GM12892 (cell line): ENCODE measurements at regions not wholly inside any gene's neighbourhood (a gene's known extent, or its start where the extent isn't known, plus 50 kb on each side); places are given as distances from the start of the nearest gene placed in this dataset.

ENCODE experiments used
- DNase-seq: peaks from one replicate; pipeline ENCODE4 v3.0.0; 2011; ENCODE audit not compliant: insufficient read length
- FAIRE-seq: peaks from 2 replicates; lab custom pipeline; 2011; peaks lifted over from hg19 to GRCh38; lab: Jason Lieb, UNC
- POLR2A ChIP-seq: IDR thresholded peaks from 2 replicates; pipeline ENCODE4 v1.6.1; 2011; ENCODE audit warnings: low read depth, low read length, control low read depth
- POLR2AphosphoS5 ChIP-seq: IDR thresholded peaks from 2 replicates; pipeline ENCODE4 v1.6.1; 2011; ENCODE audit warnings: low read depth, low read length, control low read depth
- TAF1 ChIP-seq: IDR thresholded peaks from 2 replicates; pipeline ENCODE4 v1.6.1; 2011; ENCODE audit warnings: low read depth, mild to moderate bottlenecking, control low read depth, low read length, borderline replicate concordance

GRCh38 chr22:48886604-48887393 lies 940.9 kb downstream of the BRD1 start:
- DNase-seq (no peak), FAIRE-seq (no peak)
- TF ChIP-seq POLR2AphosphoS5 = no peak
- no peak for TF ChIP-seq TAF1
- no peak for TF ChIP-seq POLR2A

DNA sequence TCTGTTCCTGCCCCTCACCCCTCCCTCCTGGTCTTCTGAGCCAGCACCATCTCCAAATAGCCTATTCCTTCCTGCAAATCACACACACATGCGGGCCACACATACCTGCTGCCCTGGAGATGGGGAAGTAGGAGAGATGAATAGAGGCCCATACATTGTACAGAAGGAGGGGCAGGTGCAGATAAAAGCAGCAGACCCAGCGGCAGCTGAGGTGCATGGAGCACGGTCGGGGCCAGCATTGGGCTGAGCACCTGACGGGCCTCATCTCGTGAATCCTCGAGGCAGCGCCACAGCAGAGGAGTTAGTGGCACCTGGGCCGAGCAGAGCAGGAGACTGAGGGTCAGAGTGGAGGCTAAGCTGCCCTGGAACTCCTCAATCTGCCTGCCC lies 941.8 kb downstream of the BRD1 start:
- TF ChIP-seq TAF1 = no peak
- no peak for TF ChIP-seq POLR2AphosphoS5
- no peak for TF ChIP-seq POLR2A
- FAIRE-seq = no peak

GRCh38 chr22:48885271-48885918 lies 942.3 kb downstream of the BRD1 start:
- no peak for DNase-seq
- TF ChIP-seq TAF1 (no peak), POLR2A (no peak), POLR2AphosphoS5 (no peak)

More for the DNA sequence above, 941.8 kb downstream of the BRD1 start:
- no peak for DNase-seq

GRCh38 chr22:48884786-48885185 lies 942.9 kb downstream of the BRD1 start:
- TF ChIP-seq TAF1 = no peak
- TF ChIP-seq POLR2A = no peak
- TF ChIP-seq POLR2AphosphoS5 = no peak
- no peak for DNase-seq
- no peak for FAIRE-seq

More at GRCh38 chr22:48885271-48885918, 942.3 kb downstream of the BRD1 start:
- FAIRE-seq = no peak

GRCh38 chr22:48884324-48884723 lies 943.3 kb downstream of the BRD1 start:
- FAIRE-seq = no peak
- no peak for TF ChIP-seq POLR2AphosphoS5
- no peak for TF ChIP-seq TAF1
- TF ChIP-seq POLR2A = no peak
- no peak for DNase-seq

- TF ChIP-seq POLR2AphosphoS5 (no peak), POLR2A (no peak), TAF1 (no peak)
- FAIRE-seq (no peak), DNase-seq (no peak)
These were observed 944.3 kb downstream of the BRD1 start for GRCh38 chr22:48883211-48883960.

GRCh38 chr22:48882636-48883200 lies 945.0 kb downstream of the BRD1 start:
- no peak for FAIRE-seq
- no peak for DNase-seq
- TF ChIP-seq POLR2A = no peak
- TF ChIP-seq POLR2AphosphoS5 = no peak

DNA sequence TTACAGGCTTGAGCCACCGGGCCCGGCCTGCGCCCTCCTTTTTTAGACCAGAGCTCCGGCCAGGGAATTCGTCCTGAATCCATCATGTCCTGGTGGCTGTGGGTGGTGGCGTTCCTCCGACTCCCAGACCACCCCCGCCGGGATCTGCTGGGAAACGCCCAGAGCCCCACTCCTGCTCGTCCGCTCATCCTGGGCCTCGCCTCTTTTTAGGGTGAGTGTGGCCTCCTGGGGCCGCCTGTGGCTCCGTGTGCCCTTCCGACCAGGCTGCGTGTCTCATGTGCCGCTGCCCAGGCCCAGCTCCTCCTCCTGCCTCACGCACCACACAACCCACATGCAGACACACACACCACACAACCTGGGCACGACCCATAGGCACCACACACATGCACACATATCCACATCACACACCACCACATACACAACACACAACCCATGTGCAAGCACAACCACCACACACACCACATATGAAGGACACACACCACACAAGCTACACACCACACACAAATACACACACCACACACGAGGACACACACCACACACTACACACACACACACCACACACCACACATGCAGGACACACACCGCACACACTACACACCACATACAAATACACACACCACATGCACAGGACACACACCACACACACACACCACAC lies 946.2 kb downstream of the BRD1 start:
- FAIRE-seq (no peak), DNase-seq (no peak)
- TF ChIP-seq POLR2A (no peak), TAF1 (no peak), POLR2AphosphoS5 (no peak)

GRCh38 chr22:48880749-48881148 lies 946.9 kb downstream of the BRD1 start:
- FAIRE-seq = no peak
- TF ChIP-seq TAF1 = no peak
- no peak for TF ChIP-seq POLR2AphosphoS5
- no peak for TF ChIP-seq POLR2A
- DNase-seq = no peak

DNA sequence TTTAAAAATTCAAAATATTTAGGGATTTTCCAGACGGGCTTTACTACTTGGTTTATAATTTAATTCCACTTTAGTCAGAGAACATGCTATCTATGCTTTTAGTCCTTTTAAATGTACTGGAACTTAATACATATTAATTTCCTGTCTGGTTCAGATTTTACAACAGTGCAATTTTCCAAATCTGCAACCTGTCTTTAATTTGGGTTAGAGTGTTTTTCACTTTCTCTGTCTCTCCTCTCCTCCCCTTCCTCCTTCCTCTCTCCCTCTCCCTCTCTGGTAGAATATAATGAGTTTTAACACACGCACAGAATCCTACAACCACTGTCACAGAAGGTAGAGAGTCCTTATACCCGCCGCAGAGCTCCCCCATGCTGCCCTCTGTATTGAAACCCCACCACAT lies 950.7 kb downstream of the BRD1 start:
- TF ChIP-seq POLR2AphosphoS5 (no peak), TAF1 (no peak), POLR2A (no peak)
- DNase-seq (no peak), FAIRE-seq (no peak)
